SK-N-SH treated with all-trans-retinoic acid at 6 μM for 48 hours (cell line): ENCODE measurements at regions not wholly inside any gene's neighbourhood (a gene's known extent, or its start where the extent isn't known, plus 50 kb on each side); places are given as distances from the start of the nearest gene placed in this dataset.

ENCODE experiments used
- CSDC2 ChIP-seq: fragments of 250-450 bp; sonication (Bioruptor Pico); IDR thresholded peaks from 2 replicates; pipeline ENCODE4 v1.5.0; 2020; ENCODE audit warnings: mild to moderate bottlenecking, moderate library complexity
- ZC3H10 ChIP-seq: fragments of 250-450 bp; sonication (Bioruptor Pico); IDR thresholded peaks from 2 replicates; pipeline ENCODE4 v1.5.1; 2021; ENCODE audit warnings: mild to moderate bottlenecking, moderate library complexity
- ZFP30 ChIP-seq: fragments of 450-650 bp; formaldehyde crosslinking; IDR thresholded peaks from 2 replicates; pipeline ENCODE4 v1.5.0; 2022; ENCODE audit warnings: mild to moderate bottlenecking, moderate library complexity
- ZNF565 ChIP-seq: fragments of 450-650 bp; formaldehyde crosslinking; conservative IDR thresholded peaks from 2 replicates; pipeline ENCODE4 v1.5.0; 2020; ENCODE audit warnings: low read depth, mild to moderate bottlenecking, moderate library complexity
- ZNF70 ChIP-seq: fragments of 450-650 bp; formaldehyde crosslinking; IDR thresholded peaks from 2 replicates; pipeline ENCODE4 v1.5.0; 2020; ENCODE audit warnings: mild to moderate bottlenecking, moderate library complexity
- ZNF8 ChIP-seq: fragments of 450-650 bp; formaldehyde crosslinking; IDR thresholded peaks from 2 replicates; pipeline ENCODE4 v1.5.0; 2020; ENCODE audit warnings: mild to moderate bottlenecking, moderate library complexity
- TF ChIP-seq, protein P1 (sequence below): fragments of 250-450 bp; sonication (Bioruptor Pico); IDR thresholded peaks from 2 replicates; pipeline ENCODE4 v1.5.1; 2020; ENCODE audit warnings: low read depth, mild to moderate bottlenecking, moderate library complexity
- TF ChIP-seq, protein P2 (sequence below): fragments of 250-450 bp; sonication (Bioruptor Pico); IDR thresholded peaks from 2 replicates; pipeline ENCODE4 v1.8.0; 2020; ENCODE audit warnings: mild to moderate bottlenecking, moderate library complexity, borderline replicate concordance
- TF ChIP-seq, protein P3 (sequence below): fragments of 250-450 bp; sonication (Bioruptor Pico); IDR thresholded peaks from 2 replicates; pipeline ENCODE4 v1.8.0; 2021; ENCODE audit warnings: low read depth, mild to moderate bottlenecking, moderate library complexity, borderline replicate concordance

- no peak for TF ChIP-seq ZNF565
- TF ChIP-seq, protein P1, sequence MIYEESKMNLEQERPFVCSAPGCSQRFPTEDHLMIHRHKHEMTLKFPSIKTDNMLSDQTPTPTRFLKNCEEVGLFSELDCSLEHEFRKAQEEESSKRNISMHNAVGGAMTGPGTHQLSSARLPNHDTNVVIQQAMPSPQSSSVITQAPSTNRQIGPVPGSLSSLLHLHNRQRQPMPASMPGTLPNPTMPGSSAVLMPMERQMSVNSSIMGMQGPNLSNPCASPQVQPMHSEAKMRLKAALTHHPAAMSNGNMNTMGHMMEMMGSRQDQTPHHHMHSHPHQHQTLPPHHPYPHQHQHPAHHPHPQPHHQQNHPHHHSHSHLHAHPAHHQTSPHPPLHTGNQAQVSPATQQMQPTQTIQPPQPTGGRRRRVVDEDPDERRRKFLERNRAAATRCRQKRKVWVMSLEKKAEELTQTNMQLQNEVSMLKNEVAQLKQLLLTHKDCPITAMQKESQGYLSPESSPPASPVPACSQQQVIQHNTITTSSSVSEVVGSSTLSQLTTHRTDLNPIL: no peak
- TF ChIP-seq, protein P2, sequence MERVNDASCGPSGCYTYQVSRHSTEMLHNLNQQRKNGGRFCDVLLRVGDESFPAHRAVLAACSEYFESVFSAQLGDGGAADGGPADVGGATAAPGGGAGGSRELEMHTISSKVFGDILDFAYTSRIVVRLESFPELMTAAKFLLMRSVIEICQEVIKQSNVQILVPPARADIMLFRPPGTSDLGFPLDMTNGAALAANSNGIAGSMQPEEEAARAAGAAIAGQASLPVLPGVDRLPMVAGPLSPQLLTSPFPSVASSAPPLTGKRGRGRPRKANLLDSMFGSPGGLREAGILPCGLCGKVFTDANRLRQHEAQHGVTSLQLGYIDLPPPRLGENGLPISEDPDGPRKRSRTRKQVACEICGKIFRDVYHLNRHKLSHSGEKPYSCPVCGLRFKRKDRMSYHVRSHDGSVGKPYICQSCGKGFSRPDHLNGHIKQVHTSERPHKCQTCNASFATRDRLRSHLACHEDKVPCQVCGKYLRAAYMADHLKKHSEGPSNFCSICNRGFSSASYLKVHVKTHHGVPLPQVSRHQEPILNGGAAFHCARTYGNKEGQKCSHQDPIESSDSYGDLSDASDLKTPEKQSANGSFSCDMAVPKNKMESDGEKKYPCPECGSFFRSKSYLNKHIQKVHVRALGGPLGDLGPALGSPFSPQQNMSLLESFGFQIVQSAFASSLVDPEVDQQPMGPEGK (CRISPR knock-in tag): no peak
- no peak for TF ChIP-seq CSDC2 (CRISPR knock-in tag)
- TF ChIP-seq, protein P3, sequence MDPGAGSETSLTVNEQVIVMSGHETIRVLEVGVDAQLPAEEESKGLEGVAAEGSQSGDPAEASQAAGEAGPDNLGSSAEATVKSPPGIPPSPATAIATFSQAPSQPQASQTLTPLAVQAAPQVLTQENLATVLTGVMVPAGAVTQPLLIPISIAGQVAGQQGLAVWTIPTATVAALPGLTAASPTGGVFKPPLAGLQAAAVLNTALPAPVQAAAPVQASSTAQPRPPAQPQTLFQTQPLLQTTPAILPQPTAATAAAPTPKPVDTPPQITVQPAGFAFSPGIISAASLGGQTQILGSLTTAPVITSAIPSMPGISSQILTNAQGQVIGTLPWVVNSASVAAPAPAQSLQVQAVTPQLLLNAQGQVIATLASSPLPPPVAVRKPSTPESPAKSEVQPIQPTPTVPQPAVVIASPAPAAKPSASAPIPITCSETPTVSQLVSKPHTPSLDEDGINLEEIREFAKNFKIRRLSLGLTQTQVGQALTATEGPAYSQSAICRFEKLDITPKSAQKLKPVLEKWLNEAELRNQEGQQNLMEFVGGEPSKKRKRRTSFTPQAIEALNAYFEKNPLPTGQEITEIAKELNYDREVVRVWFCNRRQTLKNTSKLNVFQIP (CRISPR knock-in tag): no peak
- no peak for TF ChIP-seq ZFP30 (CRISPR knock-in tag)
- TF ChIP-seq ZNF8 (CRISPR knock-in tag): no peak
- no peak for TF ChIP-seq ZC3H10
- no peak for TF ChIP-seq ZNF70 (CRISPR knock-in tag)
Measured at GRCh38 chr7:52854681-52855080, 180.8 kb upstream of the POM121L12 start.
